Thyroid gland (tissue), 4 donors: ENCODE measurements at regions not wholly inside any gene's neighbourhood (a gene's known extent, or its start where the extent isn't known, plus 50 kb on each side); places are given as distances from the start of the nearest gene placed in this dataset.
"Not testable (repeated sequence)": the region's sequence is repeated elsewhere in the genome, so short reads cannot be mapped to it uniquely, and the experiment has no call there.

Experiments used
- POLR2A ChIP-seq, 2 donors: fragments of 450-650 bp; IDR thresholded peaks; one replicate each; pipeline ENCODE4 v1.6.1; 2017; ENCODE audit warnings: antibody characterized with exemption in 2 of 2, mild to moderate bottlenecking in 2 of 2, moderate library complexity in 1 of 2
- TF ChIP-seq, protein P1 (sequence below), 6 experiments: fragments of 200-600 bp in 3 of 6; fragments of 450-650 bp in 3 of 6; sonication (generic) in 3 of 6; IDR thresholded peaks; one replicate each; pipeline ENCODE4 v1.5.1; 2016 to 2019; ENCODE audit warnings: antibody characterized with exemption in 6 of 6, mild to moderate bottlenecking in 2 of 6, inconsistent platforms in 1 of 6, moderate library complexity in 1 of 6

- TF ChIP-seq, protein P1, sequence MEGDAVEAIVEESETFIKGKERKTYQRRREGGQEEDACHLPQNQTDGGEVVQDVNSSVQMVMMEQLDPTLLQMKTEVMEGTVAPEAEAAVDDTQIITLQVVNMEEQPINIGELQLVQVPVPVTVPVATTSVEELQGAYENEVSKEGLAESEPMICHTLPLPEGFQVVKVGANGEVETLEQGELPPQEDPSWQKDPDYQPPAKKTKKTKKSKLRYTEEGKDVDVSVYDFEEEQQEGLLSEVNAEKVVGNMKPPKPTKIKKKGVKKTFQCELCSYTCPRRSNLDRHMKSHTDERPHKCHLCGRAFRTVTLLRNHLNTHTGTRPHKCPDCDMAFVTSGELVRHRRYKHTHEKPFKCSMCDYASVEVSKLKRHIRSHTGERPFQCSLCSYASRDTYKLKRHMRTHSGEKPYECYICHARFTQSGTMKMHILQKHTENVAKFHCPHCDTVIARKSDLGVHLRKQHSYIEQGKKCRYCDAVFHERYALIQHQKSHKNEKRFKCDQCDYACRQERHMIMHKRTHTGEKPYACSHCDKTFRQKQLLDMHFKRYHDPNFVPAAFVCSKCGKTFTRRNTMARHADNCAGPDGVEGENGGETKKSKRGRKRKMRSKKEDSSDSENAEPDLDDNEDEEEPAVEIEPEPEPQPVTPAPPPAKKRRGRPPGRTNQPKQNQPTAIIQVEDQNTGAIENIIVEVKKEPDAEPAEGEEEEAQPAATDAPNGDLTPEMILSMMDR (IDR thresholded peaks at IDR 0.05) = not testable (repeated sequence)
- TF ChIP-seq POLR2A (IDR thresholded peaks at IDR 0.05) = not testable (repeated sequence)
Observed at GRCh38 chrY:17716329-17717043, 163.5 kb downstream of the CDY2B start.
